ENCODE measurements at regions not wholly inside any gene's neighbourhood (a gene's known extent, or its start where the extent isn't known, plus 50 kb on each side); places are given as distances from the start of the nearest gene placed in this dataset.
"Not testable (repeated sequence)": the region's sequence is repeated elsewhere in the genome, so short reads cannot be mapped to it uniquely, and the experiment has no call there.

DNA sequence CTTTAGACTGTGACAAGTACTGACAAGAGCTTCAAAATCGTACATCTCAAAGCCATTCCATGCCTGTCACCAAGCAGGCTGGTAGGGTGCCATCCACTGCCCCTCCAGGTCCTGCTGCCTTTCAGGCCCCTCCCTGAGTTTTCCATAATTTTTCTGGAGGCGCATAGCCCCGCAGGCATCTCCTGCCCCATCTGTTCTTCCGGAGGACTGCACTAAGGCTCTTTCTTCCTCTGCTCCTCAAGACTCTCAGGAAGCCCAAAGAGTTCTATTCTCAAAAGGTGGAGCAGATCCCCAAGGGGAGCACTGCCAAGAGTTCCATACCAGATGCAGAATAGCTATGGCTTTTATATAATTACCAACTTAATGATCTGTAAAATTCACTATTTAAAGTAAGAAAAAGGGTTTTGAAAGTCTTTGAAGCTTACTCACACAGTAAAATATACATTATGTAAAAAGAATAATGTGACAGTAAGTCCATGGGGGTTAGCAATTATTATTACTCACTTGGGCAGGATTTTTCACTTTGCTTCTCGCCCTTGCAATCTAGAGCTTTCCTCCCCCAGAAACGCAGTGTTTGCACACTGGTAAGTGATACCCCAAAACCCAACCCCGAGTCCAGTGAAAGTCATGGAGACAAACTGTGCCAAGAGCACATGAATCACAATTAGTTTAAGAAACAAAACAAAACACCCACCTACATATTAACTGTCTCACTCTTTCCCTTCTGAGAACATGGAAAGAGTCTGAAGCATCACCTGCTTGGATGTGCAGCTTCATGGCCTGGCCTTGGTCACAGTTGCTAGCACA is 114.1 kb upstream of the DAPK1 start:
- no peak overlapping the region for H3K4me3 ChIP-seq (replicated peaks; ENCODE audit: low read depth, low read length)
- no peak for DNase-seq (ENCODE audit: low read depth)
- TF ChIP-seq, protein P1, sequence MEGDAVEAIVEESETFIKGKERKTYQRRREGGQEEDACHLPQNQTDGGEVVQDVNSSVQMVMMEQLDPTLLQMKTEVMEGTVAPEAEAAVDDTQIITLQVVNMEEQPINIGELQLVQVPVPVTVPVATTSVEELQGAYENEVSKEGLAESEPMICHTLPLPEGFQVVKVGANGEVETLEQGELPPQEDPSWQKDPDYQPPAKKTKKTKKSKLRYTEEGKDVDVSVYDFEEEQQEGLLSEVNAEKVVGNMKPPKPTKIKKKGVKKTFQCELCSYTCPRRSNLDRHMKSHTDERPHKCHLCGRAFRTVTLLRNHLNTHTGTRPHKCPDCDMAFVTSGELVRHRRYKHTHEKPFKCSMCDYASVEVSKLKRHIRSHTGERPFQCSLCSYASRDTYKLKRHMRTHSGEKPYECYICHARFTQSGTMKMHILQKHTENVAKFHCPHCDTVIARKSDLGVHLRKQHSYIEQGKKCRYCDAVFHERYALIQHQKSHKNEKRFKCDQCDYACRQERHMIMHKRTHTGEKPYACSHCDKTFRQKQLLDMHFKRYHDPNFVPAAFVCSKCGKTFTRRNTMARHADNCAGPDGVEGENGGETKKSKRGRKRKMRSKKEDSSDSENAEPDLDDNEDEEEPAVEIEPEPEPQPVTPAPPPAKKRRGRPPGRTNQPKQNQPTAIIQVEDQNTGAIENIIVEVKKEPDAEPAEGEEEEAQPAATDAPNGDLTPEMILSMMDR (IDR thresholded peaks at IDR 0.05; ENCODE audit: low read length, missing control alignments) = no peak

DNA sequence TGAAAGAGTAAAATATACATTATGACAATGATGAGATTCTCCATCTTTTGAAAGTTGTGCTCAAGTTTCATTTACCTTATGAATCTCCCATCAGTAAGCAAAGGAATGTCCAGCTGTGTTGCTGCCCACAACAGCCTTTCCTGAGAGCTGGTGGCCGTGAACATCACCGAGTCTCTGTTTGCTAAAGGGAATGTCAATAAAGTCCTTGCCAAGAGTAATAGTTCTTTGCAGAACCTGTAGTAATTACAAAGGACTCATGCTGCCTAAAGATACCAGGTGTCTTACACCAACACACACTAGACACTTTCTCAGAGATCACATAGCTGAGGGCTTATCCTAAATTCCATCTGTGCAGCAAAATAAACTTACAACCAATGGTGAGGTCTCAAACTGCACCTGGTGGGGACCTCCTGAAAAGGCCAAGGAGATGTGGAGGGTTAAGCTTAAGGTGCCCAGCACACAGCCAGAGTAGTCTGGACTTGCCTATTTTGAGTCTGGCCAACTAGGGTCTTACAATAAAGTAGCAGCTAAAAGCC is 111.1 kb upstream of the DAPK1 start:
- TF ChIP-seq, protein P1 (IDR thresholded peaks at IDR 0.05; ENCODE audit: low read length, missing control alignments) = no peak
- H3K4me3 ChIP-seq (replicated peaks; ENCODE audit: low read depth, low read length) = no peak overlapping the region
- no peak for DNase-seq (ENCODE audit: low read depth)

DNA sequence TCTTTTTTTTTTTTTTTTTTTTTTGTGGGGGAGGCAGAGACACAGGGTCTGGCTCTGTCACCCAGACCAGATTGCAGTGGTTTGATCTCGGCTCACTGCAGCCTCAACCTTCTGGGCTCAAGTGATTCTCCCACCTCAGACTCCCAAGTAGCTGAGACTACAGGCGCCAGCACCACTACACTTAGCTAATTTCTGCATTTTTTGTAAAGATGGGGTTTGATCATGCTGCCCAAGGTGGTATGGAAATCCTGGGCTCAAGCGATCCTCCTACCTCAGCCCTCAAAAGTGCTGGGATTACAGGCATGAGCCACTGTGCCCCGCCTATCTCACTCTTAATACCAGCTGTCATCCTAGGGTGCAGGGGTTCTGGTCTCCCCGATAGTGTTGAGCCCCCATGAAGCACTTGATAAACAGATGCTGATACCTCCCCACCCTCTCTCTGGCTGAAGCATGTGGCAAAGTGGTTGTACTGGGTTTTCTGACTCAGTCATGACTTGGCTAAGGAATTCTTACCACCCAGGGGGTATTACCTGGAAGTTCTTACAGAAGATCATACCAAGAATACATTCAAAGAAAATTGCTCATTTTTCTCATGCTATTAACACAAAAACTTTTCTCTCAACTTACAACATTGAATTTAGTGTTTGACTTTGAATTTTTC is 110.2 kb upstream of the DAPK1 start:
- DNase-seq (ENCODE audit: low read depth) = no peak
- TF ChIP-seq, protein P1 (IDR thresholded peaks at IDR 0.05; ENCODE audit: low read length, missing control alignments) = no peak
- no peak overlapping the region for H3K4me3 ChIP-seq (replicated peaks; ENCODE audit: low read depth, low read length)

DNA sequence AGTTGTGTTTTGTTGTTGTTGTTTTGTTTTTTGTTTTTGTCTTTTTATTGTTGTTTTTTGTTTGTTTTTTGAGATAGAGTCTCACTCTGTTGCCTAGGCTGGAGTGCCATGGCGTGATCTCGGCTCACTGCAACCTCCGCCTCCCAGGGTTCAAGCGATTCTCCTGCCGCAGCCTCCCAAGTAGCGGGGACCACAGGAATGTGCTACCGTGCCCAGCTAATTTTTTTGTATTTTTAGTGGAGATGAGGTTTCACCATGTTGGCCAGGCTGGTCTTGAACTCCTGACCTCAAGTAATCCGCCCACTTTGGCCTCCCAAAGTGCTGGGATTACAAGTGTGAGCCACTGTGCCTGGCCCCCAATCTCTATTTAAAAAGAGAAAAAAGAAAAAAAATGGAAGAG is 109.0 kb upstream of the DAPK1 start:
- H3K4me3 ChIP-seq (replicated peaks; ENCODE audit: low read depth, low read length) = not testable (repeated sequence)

DNA sequence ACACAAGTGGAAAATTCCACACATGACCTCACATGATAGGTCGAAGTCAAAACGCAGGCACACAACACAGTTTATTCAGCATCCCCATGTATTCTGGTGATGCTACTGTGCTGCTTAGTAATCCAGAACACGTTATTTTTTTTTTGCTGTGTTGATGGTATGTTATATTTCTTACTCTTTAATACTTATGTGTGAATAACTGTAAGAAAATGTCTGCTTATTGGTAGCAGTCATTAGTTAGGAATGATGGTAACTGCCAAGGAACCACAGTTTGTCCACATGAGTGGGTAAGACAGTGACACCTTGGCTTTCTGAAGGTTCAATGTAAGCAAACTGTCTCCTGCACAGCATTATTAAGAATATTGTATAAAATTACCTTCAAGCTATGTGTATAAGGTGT is 107.7 kb upstream of the DAPK1 start:
- TF ChIP-seq, protein P1 (IDR thresholded peaks at IDR 0.05; ENCODE audit: low read length, missing control alignments) = no peak
- no peak for DNase-seq (ENCODE audit: low read depth)
- H3K4me3 ChIP-seq (replicated peaks; ENCODE audit: low read depth, low read length) = no peak overlapping the region

More for the DNA sequence above, 109.0 kb upstream of the DAPK1 start:
- DNase-seq (ENCODE audit: low read depth) = not testable (repeated sequence)

DNA sequence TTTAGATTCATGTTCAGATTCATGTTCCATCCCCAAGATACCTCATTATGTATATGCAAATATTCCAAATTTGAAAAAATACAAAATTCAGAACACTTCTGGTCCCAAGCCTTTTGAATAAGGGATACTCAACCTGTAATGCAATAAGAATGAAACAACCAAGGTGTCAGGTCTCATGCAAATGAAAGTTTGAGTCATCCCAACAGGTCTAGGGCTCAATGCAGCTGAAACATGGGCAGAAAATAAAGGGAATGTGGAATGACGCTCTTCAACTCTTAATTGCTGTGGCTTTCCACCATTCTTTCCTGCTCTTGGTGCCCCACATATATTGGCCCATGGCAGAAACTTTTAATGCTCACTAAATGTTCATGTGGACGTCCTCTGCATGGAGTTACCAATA is 107.3 kb upstream of the DAPK1 start:
- DNase-seq (ENCODE audit: low read depth) = no peak
- no peak overlapping the region for H3K4me3 ChIP-seq (replicated peaks; ENCODE audit: low read depth, low read length)
- TF ChIP-seq, protein P1 (IDR thresholded peaks at IDR 0.05; ENCODE audit: low read length, missing control alignments) = no peak

GRCh38 chr9:87392086-87392485 is 105.6 kb upstream of the DAPK1 start:
- TF ChIP-seq, protein P1 (IDR thresholded peaks at IDR 0.05; ENCODE audit: low read length, missing control alignments) = no peak
- H3K4me3 ChIP-seq (replicated peaks; ENCODE audit: low read depth, low read length) = no peak overlapping the region
- DNase-seq (ENCODE audit: low read depth) = no peak
